CD4-positive, alpha-beta memory T cell (primary cell): ENCODE measurements at regions not wholly inside any gene's neighbourhood (a gene's known extent, or its start where the extent isn't known, plus 50 kb on each side); places are given as distances from the start of the nearest gene placed in this dataset.

Source experiments
- CTCF ChIA-PET: fragments of 350-600 bp; sonication (Branson Sonifier 250); formaldehyde crosslinking; loops from one replicate; lab custom pipeline; 2021; ENCODE audit warnings: inconsistent platforms; ENCODE audit not compliant: partially characterized antibody; lab: Charles Lee
- POLR2A ChIA-PET: fragments of 350-600 bp; sonication (Branson Sonifier 250); formaldehyde crosslinking; loops from one replicate; lab custom pipeline; 2021; ENCODE audit not compliant: partially characterized antibody; lab: Charles Lee
- DNase-seq, 5 donors: peaks; one replicate each; pipeline versions ENCODE4 v3.0.0 to v3.0.0-alpha.2; 2020 to 2022; ENCODE audit warnings: mixed read lengths in 1 of 5
- H3K27ac ChIP-seq: one replicate; pipeline ENCODE4 v1.7.0; 2013; ENCODE audit warnings: low read depth, low read length
- H3K27me3 ChIP-seq: 2 replicates; pipeline ENCODE4 v1.7.0; 2013; ENCODE audit warnings: mild to moderate bottlenecking, low read length, moderate library complexity; ENCODE audit not compliant: insufficient read depth
- H3K36me3 ChIP-seq: 2 replicates; pipeline ENCODE4 v1.7.0; 2013; ENCODE audit warnings: mild to moderate bottlenecking, low read length, moderate library complexity; ENCODE audit not compliant: insufficient read depth
- H3K4me1 ChIP-seq: 2 replicates; pipeline ENCODE4 v1.7.0; 2013; ENCODE audit warnings: mild to moderate bottlenecking, low read length, moderate library complexity; ENCODE audit not compliant: insufficient read depth
- H3K4me3 ChIP-seq, 2 donors: one replicate each; pipeline ENCODE4 v1.7.0; 2013; ENCODE audit warnings: low read length in 2 of 2, mild to moderate bottlenecking in 1 of 2
- H3K9me3 ChIP-seq, 2 donors: one replicate each; pipeline ENCODE4 v1.7.0; 2013; ENCODE audit warnings: low read length in 2 of 2, control low read depth in 1 of 2; ENCODE audit not compliant: control insufficient read depth in 1 of 2
- H3K27ac Mint-ChIP-seq, 7 donors: one replicate each; pipeline ENCODE4 v1.8.0; 2020 to 2021; ENCODE audit warnings: mixed read lengths in 7 of 7, mild to moderate bottlenecking in 6 of 7, inconsistent platforms in 3 of 7, moderate library complexity in 3 of 7
- H3K27me3 Mint-ChIP-seq, 2 donors: one replicate each; pipeline ENCODE4 v1.8.0; 2020 to 2021; ENCODE audit warnings: mixed read lengths in 2 of 2
- H3K36me3 Mint-ChIP-seq, 2 donors: one replicate each; pipeline ENCODE4 v1.8.0; 2020 to 2021; ENCODE audit warnings: mixed read lengths in 2 of 2, inconsistent platforms in 1 of 2, mild to moderate bottlenecking in 1 of 2
- H3K4me1 Mint-ChIP-seq, 4 donors: one replicate each; pipeline ENCODE4 v1.8.0; 2020 to 2021; ENCODE audit warnings: mixed read lengths in 4 of 4, mild to moderate bottlenecking in 1 of 4
- H3K4me3 Mint-ChIP-seq, 8 donors: one replicate each; pipeline ENCODE4 v1.8.0; 2020 to 2021; ENCODE audit warnings: mixed read lengths in 8 of 8, mild to moderate bottlenecking in 7 of 8, moderate library complexity in 6 of 8, inconsistent platforms in 3 of 8
- H3K9me3 Mint-ChIP-seq, 8 donors: one replicate each; pipeline ENCODE4 v1.8.0; 2020 to 2021; ENCODE audit warnings: mixed read lengths in 8 of 8, mild to moderate bottlenecking in 5 of 8, inconsistent platforms in 3 of 8, moderate library complexity in 1 of 8
- intact Hi-C: fragments of 100-400 bp; cut with micrococcal nuclease; formaldehyde crosslinking; loops from one replicate; pipeline ENCODE4 v1.15.1; 2023

GRCh38 chr5:159567461-159567860 lies 237.2 kb upstream of the IL12B start:
- no peaks in the 10 kb centered on the region for H3K27me3 Mint-ChIP-seq
- Histone ChIP-seq H3K4me1 (no peaks in the 10 kb centered on the region), H3K4me3 (no peak overlapping the region), H3K27ac (no peak overlapping the region), H3K9me3 (no peaks in the 10 kb centered on the region), H3K36me3 (no peaks in the 10 kb centered on the region), H3K27me3 (no peaks in the 10 kb centered on the region)
- no peaks in the 10 kb centered on the region for H3K36me3 Mint-ChIP-seq
- ChIA-PET CTCF (no interaction called here), POLR2A (no interaction called here)
- H3K4me3 Mint-ChIP-seq: no peak overlapping the region
- intact Hi-C loops: no loop called here
- H3K4me1 Mint-ChIP-seq: no peaks in the 10 kb centered on the region
- no peak overlapping the region for H3K27ac Mint-ChIP-seq
- no peaks in the 10 kb centered on the region for H3K9me3 Mint-ChIP-seq
- DNase-seq: no peak

GRCh38 chr5:159571501-159572244 lies 241.4 kb upstream of the IL12B start:
- POLR2A ChIA-PET: no interaction called here
- intact Hi-C loops: no loop called here
- Mint-ChIP-seq H3K4me3 (no peak overlapping the region), H3K36me3 (peaks cover 0 to 3% of the 10 kb centered on the region in 2 donors), H3K27me3 (peaks cover 2 to 5% of the 10 kb centered on the region in 2 donors), H3K4me1 (no peaks in the 10 kb centered on the region), H3K27ac (no peak overlapping the region), H3K9me3 (peaks cover 0 to 7% (median 0%) of the 10 kb centered on the region in 8 donors)
- CTCF ChIA-PET: interaction anchor here (0.6 to 1.2 kb wide), 3 partner anchors 9 to 662 kb away, joined by 3 read pairs; no protein-coding TSS in a partner anchor
- Histone ChIP-seq H3K27ac (no peak overlapping the region), H3K4me3 (no peak overlapping the region), H3K9me3 (no peaks in the 10 kb centered on the region), H3K36me3 (no peaks in the 10 kb centered on the region), H3K4me1 (no peaks in the 10 kb centered on the region), H3K27me3 (no peaks in the 10 kb centered on the region)
- no peak for DNase-seq

GRCh38 chr5:159576902-159577301 lies 246.6 kb upstream of the IL12B start:
- H3K27ac Mint-ChIP-seq: no peak overlapping the region
- H3K4me1 Mint-ChIP-seq: no peaks in the 10 kb centered on the region
- no peak overlapping the region for H3K4me3 Mint-ChIP-seq
- peaks cover 5 to 8% of the 10 kb centered on the region in 2 donors for H3K27me3 Mint-ChIP-seq
- Histone ChIP-seq H3K27ac (no peak overlapping the region), H3K4me1 (no peaks in the 10 kb centered on the region), H3K36me3 (no peaks in the 10 kb centered on the region), H3K9me3 (no peaks in the 10 kb centered on the region), H3K27me3 (no peaks in the 10 kb centered on the region), H3K4me3 (no peak overlapping the region)
- no peak for DNase-seq
- H3K9me3 Mint-ChIP-seq: peaks cover 0 to 7% (median 0%) of the 10 kb centered on the region in 8 donors
- H3K36me3 Mint-ChIP-seq: peaks cover 0 to 3% of the 10 kb centered on the region in 2 donors
- CTCF ChIA-PET: no interaction called here
- intact Hi-C loops: no loop called here
- POLR2A ChIA-PET: no interaction called here

- Mint-ChIP-seq H3K27ac (no peak overlapping the region), H3K9me3 (peaks cover 0 to 2% (median 0%) of the 10 kb centered on the region in 8 donors), H3K4me3 (no peak overlapping the region), H3K36me3 (no peaks in the 10 kb centered on the region), H3K4me1 (no peaks in the 10 kb centered on the region), H3K27me3 (peaks cover 2% of the 10 kb centered on the region in 2 donors)
- H3K27ac ChIP-seq: no peak overlapping the region
- no peak overlapping the region for H3K4me3 ChIP-seq
- intact Hi-C loops: no loop called here
- no peaks in the 10 kb centered on the region for H3K36me3 ChIP-seq
- DNase-seq: no peak
- no peaks in the 10 kb centered on the region for H3K9me3 ChIP-seq
- ChIA-PET POLR2A (no interaction called here), CTCF (interaction anchor here (0.8 kb wide), 1 partner anchor 11 kb away, joined by 4 read pairs; no protein-coding TSS in a partner anchor)
- H3K4me1 ChIP-seq: no peaks in the 10 kb centered on the region
- H3K27me3 ChIP-seq: no peaks in the 10 kb centered on the region
Observed at GRCh38 chr5:159581502-159582249, 251.4 kb upstream of the IL12B start.

- POLR2A ChIA-PET: no interaction called here
- H3K36me3 Mint-ChIP-seq: no peaks in the 10 kb centered on the region
Observed at GRCh38 chr5:159582756-159583541, 252.7 kb upstream of the IL12B start.

GRCh38 chr5:159586921-159587320 lies 256.6 kb upstream of the IL12B start:
- H3K4me1 ChIP-seq: no peaks in the 10 kb centered on the region
- POLR2A ChIA-PET: no interaction called here
- no peak for DNase-seq
- H3K27me3 ChIP-seq: no peaks in the 10 kb centered on the region
- Mint-ChIP-seq H3K9me3 (peaks cover 0 to 4% (median 0%) of the 10 kb centered on the region in 8 donors), H3K27me3 (peaks cover 0 to 4% of the 10 kb centered on the region in 2 donors), H3K36me3 (no peaks in the 10 kb centered on the region), H3K4me1 (no peaks in the 10 kb centered on the region), H3K27ac (no peak overlapping the region), H3K4me3 (no peak overlapping the region)
- intact Hi-C loops: no loop called here
- no peak overlapping the region for H3K27ac ChIP-seq
- CTCF ChIA-PET: no interaction called here
- no peak overlapping the region for H3K4me3 ChIP-seq
- no peaks in the 10 kb centered on the region for H3K36me3 ChIP-seq
- H3K9me3 ChIP-seq: no peaks in the 10 kb centered on the region

More at GRCh38 chr5:159582756-159583541, 252.7 kb upstream of the IL12B start:
- DNase-seq: no peak
- Mint-ChIP-seq H3K4me1 (no peaks in the 10 kb centered on the region), H3K27me3 (peaks cover 0 to 2% of the 10 kb centered on the region in 2 donors), H3K9me3 (peaks cover 0 to 2% (median 0%) of the 10 kb centered on the region in 8 donors), H3K27ac (no peak overlapping the region), H3K4me3 (no peak overlapping the region)
- H3K4me1 ChIP-seq: no peaks in the 10 kb centered on the region
- no peaks in the 10 kb centered on the region for H3K36me3 ChIP-seq
- H3K27me3 ChIP-seq: no peaks in the 10 kb centered on the region
- H3K4me3 ChIP-seq: no peak overlapping the region
- H3K9me3 ChIP-seq: no peaks in the 10 kb centered on the region
- H3K27ac ChIP-seq: no peak overlapping the region
- intact Hi-C loops: no loop called here
- CTCF ChIA-PET: no interaction called here

GRCh38 chr5:159588941-159589340 lies 258.7 kb upstream of the IL12B start:
- Mint-ChIP-seq H3K9me3 (peaks cover 0 to 2% (median 0%) of the 10 kb centered on the region in 8 donors), H3K27ac (no peak overlapping the region), H3K4me3 (no peak overlapping the region), H3K4me1 (no peaks in the 10 kb centered on the region), H3K27me3 (peaks cover 0 to 4% of the 10 kb centered on the region in 2 donors), H3K36me3 (no peaks in the 10 kb centered on the region)
- ChIA-PET POLR2A (no interaction called here), CTCF (no interaction called here)
- no peak for DNase-seq
- intact Hi-C loops: no loop called here
- no peaks in the 10 kb centered on the region for H3K36me3 ChIP-seq
- no peak overlapping the region for H3K4me3 ChIP-seq
- no peaks in the 10 kb centered on the region for H3K9me3 ChIP-seq
- no peaks in the 10 kb centered on the region for H3K4me1 ChIP-seq
- no peak overlapping the region for H3K27ac ChIP-seq
- no peaks in the 10 kb centered on the region for H3K27me3 ChIP-seq
